C4-2B (cell line): ENCODE measurements at regions not wholly inside any gene's neighbourhood (a gene's known extent, or its start where the extent isn't known, plus 50 kb on each side); places are given as distances from the start of the nearest gene placed in this dataset.

Experiments used
- CTCF ChIP-seq: fragments of 450-650 bp; conservative IDR thresholded peaks from 2 replicates; pipeline ENCODE4 v1.5.1; 2017; ENCODE audit warnings: mild to moderate bottlenecking
- ZFX ChIP-seq: fragments of 450-650 bp; IDR thresholded peaks from 2 replicates; pipeline ENCODE4 v1.6.1; 2017

- no peak for TF ChIP-seq CTCF
- no peak for TF ChIP-seq ZFX
Measured at GRCh38 chr11:134529212-134530096, 117.4 kb upstream of the B3GAT1 start.
